ENCODE measurements at regions not wholly inside any gene's neighbourhood (a gene's known extent, or its start where the extent isn't known, plus 50 kb on each side); places are given as distances from the start of the nearest gene placed in this dataset.
A peak's percentile ranks its signal among the peaks of the same experiment; 100 is the strongest.

DNA sequence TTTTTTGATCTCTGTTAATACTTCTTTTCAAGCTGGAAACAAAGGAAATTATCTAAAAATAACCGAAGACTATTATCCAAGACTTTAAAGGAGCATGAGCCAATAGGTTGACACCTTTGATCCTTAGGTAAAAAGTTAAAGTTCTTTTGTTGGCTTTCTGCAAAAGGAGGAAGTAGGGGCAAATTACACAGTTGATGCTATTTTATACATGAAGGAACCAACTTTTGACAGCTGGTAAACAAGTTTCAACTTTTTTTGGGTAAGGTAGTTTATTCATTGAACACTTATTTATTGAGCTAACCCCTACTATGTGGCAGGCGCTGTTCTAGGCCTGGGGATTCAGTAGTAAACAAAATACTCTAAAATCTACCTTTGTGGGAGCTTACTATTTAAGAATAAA, 66.6 kb upstream of the ZEB2 start:
- DNase-seq (ENCODE audit: low spot score) = no peak

GRCh38 chr2:144583741-144584453, 64.0 kb upstream of the ZEB2 start:
- DNase-seq (ENCODE audit: low spot score) = peak; percentile 80

- DNase-seq (ENCODE audit: low spot score) = no peak
Measured at GRCh38 chr2:144583381-144583729, 63.4 kb upstream of the ZEB2 start.

GRCh38 chr2:144582651-144583380, 62.9 kb upstream of the ZEB2 start:
- DNase-seq (ENCODE audit: low spot score) = no peak

DNA sequence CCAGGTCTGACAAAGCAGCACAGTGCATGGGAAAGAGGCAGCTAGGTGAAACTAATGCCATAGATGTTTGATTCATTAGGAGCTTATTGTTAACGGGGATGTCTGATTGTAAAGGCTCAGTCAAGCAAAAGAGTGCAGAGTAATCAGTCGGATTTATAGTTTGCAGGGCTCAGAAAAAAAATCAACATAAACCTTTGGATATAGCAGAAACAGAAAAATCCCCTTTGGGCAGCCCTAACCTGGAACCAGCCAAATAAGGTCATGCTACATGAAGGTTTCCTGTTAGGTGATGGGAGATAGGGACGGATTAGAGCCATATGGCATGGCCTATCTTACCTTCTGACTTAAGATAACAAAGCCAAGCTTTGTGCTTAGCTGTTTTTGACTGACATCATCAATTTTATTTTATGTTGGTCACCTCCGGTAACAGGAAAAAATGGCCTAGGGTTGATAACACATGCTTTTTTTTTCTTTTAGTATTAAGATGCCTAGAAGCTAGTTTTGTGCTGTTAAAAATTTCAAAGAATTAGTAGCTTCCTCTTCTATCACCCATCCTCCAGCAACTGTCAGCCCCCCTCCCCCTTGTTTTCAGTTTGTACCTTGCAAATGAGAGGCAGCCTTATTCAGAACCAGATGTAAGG, 60.7 kb upstream of the ZEB2 start:
- no peak for DNase-seq (ENCODE audit: low spot score)

DNA sequence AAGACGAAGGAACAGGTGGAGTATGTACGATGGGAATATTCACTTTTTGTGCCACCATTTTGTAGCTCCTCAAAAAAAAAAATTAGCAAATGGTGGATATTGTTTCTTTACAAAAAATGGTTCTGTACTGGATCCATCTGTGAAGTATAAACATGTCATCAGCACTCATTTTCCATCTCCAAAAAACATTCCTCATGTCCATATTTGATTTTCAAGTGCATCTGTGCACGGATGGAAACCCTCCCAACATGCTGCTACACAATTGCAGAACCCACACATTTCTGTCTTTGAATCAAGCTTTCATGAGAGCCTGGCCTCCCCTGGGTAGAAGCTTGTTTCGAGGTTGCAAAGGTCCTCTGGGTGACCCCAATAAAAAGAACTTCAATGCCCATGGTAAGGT, 59.6 kb upstream of the ZEB2 start:
- no peak for DNase-seq (ENCODE audit: low spot score)

GRCh38 chr2:144578099-144578498, 58.2 kb upstream of the ZEB2 start:
- no peak for DNase-seq (ENCODE audit: low spot score)

DNA sequence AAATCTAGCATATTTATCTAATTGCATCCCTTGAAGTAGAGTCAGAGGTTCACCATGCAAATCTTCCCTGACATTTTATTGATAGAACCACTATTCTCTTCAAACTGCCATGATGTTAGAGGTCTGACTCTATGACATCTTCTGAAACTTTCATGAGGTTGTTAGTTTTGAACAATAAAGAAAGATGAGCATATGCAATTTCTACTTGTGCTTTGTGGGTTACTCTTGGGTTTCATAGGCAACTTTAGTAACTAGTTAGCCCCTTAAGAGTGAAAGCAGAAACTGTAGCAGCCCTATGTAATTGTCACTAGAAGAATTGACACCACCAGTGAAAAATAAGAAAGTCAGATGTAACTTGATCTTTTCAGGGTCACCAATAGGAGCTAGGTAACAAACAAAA, 53.1 kb upstream of the ZEB2 start:
- DNase-seq (ENCODE audit: low spot score) = no peak

DNA sequence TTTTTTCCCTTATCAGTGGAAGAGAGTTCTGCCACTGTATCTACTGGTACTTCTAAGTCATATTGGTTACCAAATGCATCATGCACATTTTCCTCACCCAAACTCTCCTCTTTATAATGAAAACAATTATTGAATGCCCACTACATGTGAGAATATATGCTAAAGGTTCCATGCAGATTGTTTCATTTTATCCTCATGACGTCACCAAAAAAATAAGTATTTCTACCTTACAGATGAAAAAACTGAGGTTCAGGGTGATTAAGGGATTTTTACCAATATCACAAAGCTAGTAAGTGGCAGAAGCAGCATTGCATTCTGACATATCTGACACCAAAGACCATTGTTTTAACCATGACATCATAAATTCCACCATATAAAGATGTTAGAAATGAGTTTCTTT, 51.9 kb upstream of the ZEB2 start:
- no peak for DNase-seq (ENCODE audit: low spot score)

DNA sequence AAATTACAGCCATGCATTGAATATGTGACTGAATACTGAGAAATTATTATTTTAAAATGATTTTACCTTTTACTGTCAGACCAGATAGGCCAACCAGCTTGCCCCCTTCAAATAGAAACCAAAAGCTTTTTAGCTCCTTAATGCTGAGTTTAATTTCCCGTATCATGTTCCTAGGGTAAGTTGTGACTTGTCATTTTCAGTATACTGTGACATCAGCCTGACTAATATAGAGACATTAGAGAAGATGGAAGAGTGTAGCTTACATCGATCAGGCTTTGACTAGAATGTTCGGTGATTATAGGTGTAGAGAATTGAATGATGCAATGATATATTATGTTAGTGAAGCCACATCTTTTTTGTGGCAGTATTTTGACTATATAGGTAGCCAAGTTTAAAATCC, 50.6 kb upstream of the ZEB2 start:
- no peak for DNase-seq (ENCODE audit: low spot score)
